ENCODE measurements at regions not wholly inside any gene's neighbourhood (a gene's known extent, or its start where the extent isn't known, plus 50 kb on each side); places are given as distances from the start of the nearest gene placed in this dataset.

DNA sequence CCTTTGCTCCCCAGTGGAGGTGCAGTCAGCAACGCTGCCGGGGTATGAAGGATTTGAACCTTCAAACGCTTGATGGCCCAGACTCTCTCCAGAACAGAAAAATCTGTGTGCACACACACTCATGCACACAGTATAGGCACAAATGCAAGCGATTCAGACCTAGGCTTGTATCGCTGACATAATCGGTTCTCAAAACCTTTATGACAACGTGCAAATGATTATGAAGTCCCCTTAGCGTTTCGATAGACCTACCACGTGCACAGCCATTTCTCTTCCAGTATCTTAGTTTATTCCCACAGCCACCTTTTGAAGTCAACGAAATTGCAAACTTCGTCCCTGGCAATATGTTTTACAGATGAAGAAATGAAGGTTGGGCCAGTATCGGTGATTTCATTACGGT, 138.9 kb upstream of the MYCN start:
- ChIA-PET POLR2A (no interaction called here), CTCF (no interaction called here)

DNA sequence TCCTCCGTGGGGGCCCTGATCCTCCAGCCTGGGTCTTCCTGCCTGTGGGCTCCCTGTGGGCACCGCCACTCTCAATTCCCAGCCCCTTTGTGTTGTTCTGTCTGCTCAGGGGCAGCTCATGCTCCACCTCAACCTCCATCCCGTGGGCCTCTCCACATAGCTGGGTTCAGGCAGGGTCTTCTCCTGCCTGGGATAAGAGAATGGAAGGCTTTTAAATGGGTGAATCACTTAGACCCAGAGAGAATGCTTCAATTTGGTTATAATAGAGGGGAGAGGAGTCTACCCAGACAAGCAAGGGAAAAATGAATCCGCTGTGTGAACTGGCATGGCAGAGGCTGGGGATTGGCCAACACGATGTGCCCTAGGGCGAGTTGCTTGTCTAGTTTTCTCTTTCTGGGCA, 138.4 kb upstream of the MYCN start:
- CTCF ChIA-PET, result no interaction called here
- POLR2A ChIA-PET, result no interaction called here

DNA sequence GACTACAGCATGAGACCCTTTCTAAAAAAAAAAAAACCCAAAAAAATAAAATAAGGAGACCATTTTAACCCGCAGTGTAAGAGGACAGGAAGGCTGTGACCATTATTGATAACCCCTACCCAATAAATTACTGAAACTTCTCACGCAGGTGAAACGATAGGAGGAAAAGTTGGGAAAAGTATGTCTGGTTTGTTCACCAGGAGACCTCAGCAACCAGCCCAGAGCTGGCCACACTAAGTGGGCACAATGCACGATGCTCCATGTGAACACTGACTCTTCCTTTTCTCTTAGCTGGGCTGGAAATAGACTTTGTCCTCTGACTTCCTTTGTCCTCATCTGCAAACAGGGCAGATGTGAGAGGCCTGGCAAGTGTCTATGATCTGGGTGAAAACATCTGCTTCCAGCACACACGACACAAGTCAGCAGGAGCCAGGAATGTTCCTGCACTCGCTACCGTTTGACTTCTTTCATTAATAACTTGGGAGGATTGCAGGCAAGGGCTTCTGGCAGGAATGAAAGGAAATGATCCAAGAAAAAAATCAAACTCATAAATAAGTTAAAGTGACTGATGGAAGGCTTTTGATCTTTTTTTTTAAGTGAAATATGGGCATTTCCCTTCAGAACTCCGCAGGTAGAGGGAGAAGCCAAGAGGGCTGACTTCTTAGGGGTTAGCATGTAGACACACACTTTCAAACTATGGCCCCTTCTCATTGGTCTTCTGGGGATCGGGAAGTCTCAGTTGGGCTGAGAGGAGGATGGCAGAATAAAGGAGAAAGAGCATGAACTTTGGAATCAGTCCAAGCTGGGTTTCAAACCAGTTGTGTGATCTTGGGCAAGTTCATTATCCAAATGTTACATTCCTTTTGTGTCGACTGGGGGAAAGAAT, 137.4 kb upstream of the MYCN start:
- POLR2A ChIA-PET, result no interaction called here
- CTCF ChIA-PET, result no interaction called here

DNA sequence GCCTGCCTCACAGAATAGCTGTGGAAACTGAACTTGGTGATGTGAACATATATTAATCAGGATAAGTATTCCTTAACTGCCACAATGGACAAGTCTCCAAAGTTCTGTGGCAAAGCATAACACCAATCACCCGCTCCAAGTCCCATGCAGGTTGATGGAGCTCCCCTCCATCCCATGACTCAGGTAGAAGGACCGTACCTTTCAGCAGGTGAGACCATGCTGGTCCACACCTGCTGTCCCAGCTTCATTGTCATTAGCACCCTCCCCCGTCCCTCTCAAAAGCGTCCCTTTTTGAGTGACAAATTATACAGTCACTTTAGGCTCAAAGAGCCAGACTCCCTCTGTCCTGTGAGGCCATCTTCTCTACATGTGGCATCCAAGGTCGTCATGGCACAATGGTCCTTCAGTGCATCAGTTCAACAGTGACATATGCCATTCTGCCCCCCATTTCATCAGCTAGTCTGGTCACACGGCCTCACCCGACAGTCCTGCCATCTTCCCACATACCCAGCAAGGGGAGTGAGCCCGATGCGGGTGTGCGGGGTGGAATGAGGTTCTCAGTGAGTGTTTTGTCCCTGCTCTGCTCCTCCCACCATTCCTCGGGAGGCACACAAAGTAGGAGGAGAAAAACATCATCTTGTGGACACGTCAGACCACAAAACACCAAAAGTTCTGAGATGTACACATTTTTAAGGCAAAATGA, 136.7 kb upstream of the MYCN start:
- POLR2A ChIA-PET, result no interaction called here
- CTCF ChIA-PET, result no interaction called here

DNA sequence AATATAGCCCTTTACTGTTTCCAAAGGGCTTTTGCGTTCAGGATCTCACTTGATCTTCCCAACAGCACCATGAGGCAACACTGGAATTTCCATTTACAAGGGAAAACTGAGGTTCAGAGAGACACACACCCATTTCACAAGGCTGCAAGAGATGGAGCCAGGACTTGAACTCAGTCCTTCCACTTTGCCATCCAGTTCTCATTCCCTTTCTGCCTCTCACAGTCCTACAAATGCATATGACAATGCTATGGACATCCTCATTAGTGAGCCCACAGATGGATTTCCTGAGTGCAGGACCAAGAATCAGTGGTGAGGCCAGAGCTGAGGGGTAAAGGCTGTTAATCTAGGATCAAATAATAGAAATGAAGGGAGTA, 136.1 kb upstream of the MYCN start:
- CTCF ChIA-PET, result no interaction called here
- POLR2A ChIA-PET, result no interaction called here

DNA sequence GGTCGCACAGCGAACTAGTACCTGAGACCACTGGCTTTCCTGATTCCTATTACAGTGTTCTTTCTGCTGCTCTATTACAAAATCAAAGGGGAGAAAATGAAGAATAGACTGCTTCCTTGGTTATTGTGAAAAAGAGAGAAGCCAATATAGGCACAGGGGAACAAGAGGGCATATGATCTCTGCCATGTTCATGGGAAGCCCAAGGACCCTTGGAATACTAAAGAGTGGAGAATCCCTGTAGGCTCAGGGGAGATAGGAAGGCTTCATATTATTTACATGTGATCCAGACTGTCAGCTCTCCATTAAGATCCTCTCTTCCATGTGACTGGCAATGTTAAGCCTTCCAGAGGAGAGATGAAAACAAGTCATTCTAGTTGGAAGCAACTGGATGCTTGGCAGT, 135.7 kb upstream of the MYCN start:
- ChIA-PET POLR2A (no interaction called here), CTCF (no interaction called here)

DNA sequence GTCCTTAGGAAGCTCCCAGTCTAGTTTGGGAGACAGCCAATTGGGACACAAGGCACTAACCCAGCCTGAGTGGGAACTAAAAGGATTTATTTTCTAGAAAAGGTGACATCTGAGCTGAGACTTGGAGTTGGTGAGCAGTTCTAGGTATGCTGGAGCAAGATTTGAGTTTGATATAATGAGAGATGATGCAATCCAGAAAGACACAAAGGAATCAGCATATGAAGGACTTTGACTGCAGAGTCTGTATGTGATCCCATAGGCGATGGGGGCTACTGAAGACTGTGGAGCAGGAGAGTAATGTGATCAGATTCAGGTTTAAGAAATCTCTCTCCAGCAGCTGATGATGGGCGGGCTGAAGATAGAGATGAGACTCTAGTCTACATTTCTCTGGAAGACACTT, 135.1 kb upstream of the MYCN start:
- POLR2A ChIA-PET, result no interaction called here
- CTCF ChIA-PET, result no interaction called here

DNA sequence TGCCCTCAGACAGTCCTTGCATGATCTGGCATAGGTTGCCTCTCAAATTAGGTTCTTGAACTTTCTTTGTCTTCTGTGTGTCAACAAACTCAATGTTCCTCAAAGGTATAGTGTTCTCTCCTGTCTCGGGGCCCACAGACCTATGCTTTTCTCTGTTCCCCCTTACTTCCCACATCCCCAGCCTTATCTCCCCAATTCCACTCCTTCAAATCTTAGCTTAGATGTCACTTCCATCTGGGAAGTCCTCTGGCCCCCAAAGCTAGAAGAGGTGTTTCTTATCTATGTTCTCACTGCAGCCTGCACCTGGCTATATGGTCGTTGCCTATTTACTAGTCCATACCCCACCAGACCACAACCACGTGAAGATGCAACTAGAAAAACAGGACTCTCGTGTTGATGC, 134.6 kb upstream of the MYCN start:
- ChIA-PET POLR2A (no interaction called here), CTCF (no interaction called here)

DNA sequence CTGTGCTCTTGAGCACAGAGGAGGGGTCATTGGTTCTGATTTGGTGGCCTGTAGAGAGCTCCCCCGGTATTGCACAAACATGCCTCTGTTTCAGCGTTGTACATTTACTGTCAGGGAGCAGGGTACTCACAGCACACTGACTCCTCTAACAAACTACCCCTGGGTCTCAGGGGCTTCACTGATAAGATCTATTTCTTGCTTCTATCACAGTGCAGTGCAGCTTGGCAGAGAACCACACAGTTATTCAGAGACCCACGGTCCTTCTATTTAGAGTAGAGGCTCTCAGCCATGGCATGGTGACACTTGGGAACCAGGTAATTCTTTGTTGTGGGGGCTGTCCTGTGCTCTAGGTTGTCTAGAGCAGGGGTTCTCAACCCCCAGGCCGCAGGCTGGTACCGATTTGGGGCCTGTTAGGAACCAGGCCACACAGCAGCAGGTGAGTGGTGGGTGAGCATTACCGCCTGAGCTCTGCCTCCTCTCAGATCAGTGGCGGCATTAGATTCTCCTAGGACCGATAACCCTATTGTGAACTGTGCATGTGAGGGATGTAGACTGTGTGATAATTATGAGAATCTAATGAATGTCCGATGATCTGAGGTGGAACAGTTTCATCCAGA, 133.4 kb upstream of the MYCN start:
- ChIA-PET POLR2A (no interaction called here), CTCF (no interaction called here)

DNA sequence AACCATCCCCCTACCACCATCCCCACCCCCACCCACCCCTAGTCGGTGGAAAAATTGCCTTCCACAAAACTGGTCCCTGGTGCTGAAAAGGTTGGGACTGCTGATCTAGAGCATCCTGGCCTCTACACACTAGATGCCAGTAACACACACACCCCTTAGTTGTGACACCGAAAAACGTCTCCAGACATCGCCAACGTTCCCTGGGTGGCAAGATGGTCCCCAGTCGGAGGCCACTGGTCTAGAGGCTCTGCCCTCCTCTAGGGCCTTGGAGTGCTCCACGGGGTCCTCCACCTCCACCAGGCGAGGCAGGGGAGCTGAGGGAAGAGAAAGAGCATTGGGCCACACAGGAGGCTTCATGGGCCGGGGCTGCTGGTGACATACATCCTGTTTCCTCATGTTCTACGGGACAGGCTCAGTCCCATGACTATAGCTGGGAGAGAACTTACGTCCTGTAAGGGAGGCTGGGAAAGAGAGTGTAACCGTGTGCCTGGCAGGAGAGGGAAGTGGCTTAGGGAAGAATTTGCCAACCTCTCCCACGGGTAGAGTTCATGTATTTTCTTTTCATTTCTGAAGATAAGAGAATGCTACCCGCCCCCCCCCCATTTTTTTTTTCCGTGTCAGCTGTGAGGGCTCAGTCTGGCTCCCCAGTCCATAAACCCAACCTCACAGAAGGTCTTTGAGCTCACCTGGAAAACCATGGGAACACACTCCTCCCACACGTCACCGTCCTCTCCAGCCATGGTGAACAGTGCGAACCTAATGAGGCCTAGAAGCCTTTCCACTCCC, 132.7 kb upstream of the MYCN start:
- ChIA-PET CTCF (no interaction called here), POLR2A (no interaction called here)

DNA sequence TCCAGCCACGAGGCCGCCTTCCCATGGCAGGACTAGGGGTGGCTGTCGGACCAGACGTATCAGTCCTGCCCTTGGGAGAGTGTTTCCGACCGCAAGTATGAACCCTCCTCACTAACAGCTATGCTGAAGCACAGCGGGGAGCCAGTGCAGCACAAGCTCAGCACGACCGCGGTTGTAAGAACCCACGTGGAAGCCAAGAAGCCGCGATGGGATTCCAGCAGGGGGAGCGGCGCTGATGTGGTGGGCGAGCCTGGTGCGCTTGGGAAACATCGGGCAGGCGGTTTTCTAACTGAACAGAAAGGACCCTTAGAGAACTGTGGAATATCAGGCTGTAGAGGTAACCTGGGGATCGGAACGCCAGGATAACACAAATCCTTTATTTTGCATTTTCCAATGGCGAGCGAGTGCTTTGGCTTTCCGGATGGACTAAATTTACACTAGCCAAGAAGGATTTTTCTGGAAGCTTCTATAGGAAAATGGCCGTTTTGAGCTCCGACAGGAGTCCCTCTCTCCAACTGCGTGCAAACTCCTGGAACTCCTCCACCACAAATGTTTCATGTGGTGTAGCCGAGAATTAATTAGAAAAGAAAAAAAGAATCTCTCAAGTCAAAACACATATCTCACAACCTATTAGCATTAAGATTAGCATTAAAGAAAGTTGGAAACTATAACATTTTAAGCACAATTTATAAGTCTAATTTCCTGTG, 132.0 kb upstream of the MYCN start:
- POLR2A ChIA-PET, result no interaction called here

DNA sequence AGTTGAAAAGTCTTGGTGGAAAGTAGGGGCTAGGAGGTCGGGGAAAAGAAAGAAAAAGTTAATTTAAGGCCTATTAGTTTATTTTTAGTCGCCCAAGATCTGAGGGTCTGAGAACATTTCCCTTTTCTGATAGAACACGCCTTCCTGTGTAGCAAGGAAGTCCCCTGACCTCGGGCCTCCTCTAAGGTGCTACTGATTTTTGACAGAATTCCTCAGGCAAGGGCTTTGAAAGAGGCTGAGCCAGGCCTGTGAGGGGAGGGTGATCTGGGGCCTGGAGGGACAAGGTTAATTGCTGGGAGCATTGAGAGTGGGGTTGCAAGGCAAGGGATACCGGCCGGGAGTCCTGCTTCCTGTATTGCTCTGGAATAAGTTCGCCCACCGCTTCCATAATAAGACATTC, 131.4 kb upstream of the MYCN start:
- POLR2A ChIA-PET, result no interaction called here
- CTCF ChIA-PET, result no interaction called here

More for the DNA sequence above, 132.0 kb upstream of the MYCN start:
- CTCF ChIA-PET, result no interaction called here

DNA sequence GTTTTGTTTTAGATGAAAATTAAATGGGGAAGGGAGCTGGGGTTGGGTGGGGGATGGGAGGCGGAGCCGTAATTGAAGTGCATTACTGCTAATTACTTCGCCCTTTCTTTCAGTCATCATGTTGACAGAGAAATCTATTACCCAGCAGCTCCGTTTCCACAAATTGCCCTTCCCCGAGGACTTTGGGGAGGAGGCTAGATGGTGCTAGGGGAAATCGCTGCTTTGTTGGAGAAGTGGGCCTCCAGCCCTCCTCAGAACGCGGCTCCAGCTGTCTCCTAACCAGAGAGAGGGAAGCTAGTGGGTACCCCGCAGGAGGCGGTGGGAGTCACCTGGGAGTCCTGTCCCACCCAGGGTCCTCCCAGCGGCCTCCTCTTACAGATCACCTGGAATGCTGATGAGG, 130.9 kb upstream of the MYCN start:
- ChIA-PET CTCF (no interaction called here), POLR2A (no interaction called here)

DNA sequence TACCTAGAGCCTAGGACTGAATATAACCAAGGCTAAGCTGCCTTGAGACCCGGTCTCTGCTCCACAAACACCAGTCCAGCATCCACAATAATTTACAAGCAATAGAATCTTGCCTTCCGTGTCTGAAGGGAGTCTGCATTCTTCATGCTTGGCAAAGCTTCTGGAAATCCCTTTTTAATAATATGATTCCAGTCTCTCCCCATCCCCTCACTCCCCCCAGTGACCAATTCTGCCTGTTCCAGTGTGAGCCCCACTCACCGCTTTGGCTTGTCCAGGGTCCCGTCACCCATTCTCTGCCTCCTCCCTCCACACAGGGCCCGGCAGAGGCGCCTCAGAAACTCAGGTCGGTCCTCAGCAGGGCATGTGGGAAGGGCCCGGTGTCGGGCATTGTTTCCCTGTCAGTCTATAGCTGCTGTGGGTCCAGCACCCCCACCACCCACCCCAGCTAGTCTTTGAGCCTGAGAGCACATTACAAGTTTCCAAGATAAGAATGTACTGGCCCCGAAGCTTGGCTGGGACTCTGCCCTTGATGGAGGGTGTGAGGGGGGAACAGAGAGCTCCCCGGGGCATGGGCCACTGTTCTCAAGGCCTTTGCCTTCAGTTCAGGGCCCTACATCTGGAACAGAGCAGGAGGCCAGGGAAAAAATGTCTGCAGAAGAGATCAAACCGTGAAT, 129.7 kb upstream of the MYCN start:
- POLR2A ChIA-PET, result no interaction called here
- CTCF ChIA-PET, result no interaction called here

DNA sequence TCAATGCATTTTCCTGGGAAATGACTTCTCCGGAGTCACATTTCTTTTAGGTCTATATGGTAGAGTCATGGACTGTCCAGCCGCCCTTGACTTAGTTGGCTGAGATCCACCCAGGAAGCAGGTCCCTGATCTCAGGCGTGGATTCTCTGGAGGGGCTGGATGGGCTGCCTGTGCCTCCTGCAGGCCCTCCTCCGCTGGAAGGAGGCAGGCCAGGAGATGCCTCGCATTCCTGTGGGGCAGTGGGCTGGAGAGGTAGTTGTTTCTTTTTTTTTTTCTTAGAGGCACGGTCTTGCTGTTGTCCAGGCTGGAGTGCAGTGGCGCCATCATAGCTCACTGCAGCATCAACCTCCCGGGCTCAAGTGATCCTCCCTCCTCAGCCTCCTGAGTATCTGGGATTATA, 129.0 kb upstream of the MYCN start:
- CTCF ChIA-PET, result no interaction called here
- POLR2A ChIA-PET, result no interaction called here

DNA sequence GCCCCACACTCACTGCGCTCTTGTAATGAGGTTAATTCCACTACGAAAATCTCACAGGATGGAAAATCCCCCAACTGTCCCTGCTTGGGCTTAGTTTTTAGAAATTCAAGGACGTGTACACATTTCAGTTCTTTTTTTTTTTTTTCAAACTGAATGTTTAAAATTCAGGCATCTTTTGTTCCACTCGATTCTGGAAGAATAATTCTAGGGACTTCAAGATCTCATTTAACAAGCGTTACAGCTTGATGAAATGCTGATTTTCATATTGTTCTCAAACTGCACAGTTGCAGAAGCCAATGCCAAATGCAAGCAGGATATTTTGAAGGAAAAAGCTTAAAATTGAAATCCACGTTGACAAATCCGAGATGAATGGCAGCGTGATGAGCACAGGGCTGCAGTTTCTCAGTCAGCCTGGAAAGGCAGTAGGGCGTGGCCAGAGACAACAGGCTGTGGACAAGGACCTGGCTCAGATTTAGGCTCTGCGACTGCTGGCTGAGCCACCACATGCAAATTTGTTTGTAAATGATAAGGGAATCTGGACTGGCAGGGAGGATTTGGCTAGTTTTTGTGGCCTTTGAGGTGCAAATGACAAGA, 128.1 kb upstream of the MYCN start:
- POLR2A ChIA-PET, result no interaction called here
- CTCF ChIA-PET, result no interaction called here

DNA sequence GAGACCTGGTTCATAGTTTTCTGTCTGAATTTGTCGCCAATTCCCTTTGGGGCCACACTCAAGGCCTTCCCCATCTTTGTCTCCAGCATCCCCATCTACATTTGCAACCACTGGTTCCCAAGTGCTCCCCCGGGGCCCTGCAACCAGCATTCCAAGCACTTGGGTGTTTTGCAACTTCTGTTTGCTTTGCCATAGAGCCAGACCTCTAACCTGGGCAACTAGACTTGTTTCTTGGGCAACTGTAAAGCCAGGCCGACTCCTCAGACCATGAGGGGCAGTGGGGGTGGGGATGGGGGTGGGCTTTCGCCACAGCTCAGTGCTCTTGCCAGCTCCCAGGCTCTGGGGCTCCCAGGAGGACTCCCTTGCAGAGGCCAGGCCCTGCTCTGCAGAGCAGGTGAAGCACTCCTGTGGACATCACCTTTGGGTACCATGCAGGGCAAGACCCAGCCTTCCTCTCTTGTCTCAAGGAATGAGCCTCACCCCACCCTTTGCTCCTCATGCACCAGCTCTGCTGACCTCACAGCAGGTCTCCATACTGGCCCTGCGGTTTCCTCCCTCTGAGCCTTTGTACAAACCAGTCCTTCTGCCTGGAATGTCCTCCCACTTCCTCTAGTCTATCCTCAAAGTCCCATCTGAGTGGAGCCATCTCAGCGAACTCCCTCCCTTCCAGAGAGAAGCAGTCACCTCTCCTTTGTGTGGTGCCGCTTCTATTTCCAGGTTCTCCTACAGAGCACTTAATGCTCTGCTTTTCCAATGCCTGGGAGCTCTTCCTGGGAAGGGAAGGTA, 126.7 kb upstream of the MYCN start:
- CTCF ChIA-PET, result no interaction called here

DNA sequence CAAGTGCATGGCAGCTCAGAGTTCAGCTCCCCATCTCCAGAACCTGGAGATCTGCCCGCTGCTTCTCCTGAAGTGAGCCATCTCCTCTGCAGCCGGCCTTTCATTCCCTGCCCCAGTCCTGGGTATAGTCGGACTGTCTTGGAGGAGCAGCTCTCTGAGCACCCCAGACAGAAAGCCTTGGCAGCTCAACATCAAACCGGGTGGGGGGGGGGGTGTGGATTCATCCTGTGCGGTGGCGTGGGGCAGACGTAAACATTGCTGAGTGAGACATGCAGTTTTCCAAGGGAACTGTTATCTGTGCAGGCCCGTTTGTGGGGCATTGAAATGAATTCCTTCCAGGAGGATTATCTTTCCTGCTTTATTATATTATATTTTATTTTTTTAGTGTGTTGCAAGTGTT, 125.9 kb upstream of the MYCN start:
- CTCF ChIA-PET, result no interaction called here
- POLR2A ChIA-PET, result no interaction called here

More for the DNA sequence above, 126.7 kb upstream of the MYCN start:
- POLR2A ChIA-PET, result no interaction called here

DNA sequence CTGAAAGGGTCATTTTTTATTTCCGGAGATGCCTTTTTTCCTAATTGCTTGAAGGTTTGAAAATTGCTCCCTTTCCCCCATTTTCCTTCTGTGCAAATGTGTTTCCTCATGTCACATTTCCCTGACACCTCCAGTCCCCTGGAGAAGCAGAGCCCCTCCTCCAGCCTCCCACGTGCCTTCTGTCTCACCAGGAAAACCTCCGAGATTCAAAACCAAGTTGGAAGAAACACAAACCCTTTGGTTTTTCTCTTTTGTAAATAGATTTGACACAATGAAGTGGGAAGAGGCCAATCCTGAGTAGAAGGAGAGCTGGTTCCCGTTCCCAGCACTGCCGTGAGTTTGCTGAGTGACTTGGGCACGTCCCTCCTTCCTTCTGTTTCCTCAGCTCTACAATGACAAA, 125.4 kb upstream of the MYCN start:
- CTCF ChIA-PET, result no interaction called here
- POLR2A ChIA-PET, result no interaction called here
